MG63 (cell line): ENCODE measurements at regions not wholly inside any gene's neighbourhood (a gene's known extent, or its start where the extent isn't known, plus 50 kb on each side); places are given as distances from the start of the nearest gene placed in this dataset.
A peak's percentile ranks its signal among the peaks of the same experiment; 100 is the strongest.

Source experiments
- DNase-seq: peaks from one replicate; pipeline ENCODE4 v3.0.0-alpha.2; 2020
- H3K27me3 ChIP-seq: fragments of 250-450 bp; sonication (Bioruptor Pico); 2 replicates; pipeline ENCODE4 v1.5.1; 2020; ENCODE audit warnings: mild to moderate bottlenecking, moderate library complexity
- H3K36me3 ChIP-seq: fragments of 250-450 bp; sonication (Bioruptor Pico); 2 replicates; pipeline ENCODE4 v1.5.1; 2020; ENCODE audit warnings: mild to moderate bottlenecking, moderate library complexity
- H3K4me3 ChIP-seq: fragments of 250-450 bp; sonication (Bioruptor Pico); 2 replicates; pipeline ENCODE4 v1.5.1; 2020; ENCODE audit warnings: mild to moderate bottlenecking, moderate library complexity
- H3K9me3 ChIP-seq: fragments of 250-450 bp; sonication (Bioruptor Pico); 2 replicates; pipeline ENCODE4 v1.5.1; 2020; ENCODE audit warnings: mild to moderate bottlenecking, moderate library complexity

DNA sequence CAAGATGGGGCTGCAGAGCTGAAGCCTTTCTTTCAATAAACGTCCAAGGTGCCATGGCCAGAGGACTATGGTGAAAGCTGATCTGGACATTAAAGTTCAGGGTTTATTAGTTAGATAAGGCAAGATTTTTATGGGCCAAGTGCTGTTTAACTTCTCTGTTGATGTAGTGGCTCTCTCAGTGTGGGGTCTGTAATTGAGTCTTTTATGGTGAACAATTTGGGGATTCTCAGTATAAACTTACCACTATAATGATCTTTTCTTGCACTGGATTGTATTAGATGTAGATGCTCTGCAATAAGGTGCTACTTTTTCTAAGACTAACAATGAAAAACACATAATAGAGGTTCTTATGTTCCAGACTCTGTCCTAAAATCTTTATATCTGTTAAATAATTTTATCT, 190.1 kb upstream of the KLF12 start:
- H3K9me3 ChIP-seq, result no peaks in the 10 kb centered on the region

GRCh38 chr13:74322562-74322961, 188.4 kb upstream of the KLF12 start:
- no peak for DNase-seq

More for the DNA sequence above, 190.1 kb upstream of the KLF12 start:
- no peaks in the 10 kb centered on the region for H3K27me3 ChIP-seq
- H3K36me3 ChIP-seq, result no peaks in the 10 kb centered on the region
- no peak overlapping the region for H3K4me3 ChIP-seq
- DNase-seq, result no peak

DNA sequence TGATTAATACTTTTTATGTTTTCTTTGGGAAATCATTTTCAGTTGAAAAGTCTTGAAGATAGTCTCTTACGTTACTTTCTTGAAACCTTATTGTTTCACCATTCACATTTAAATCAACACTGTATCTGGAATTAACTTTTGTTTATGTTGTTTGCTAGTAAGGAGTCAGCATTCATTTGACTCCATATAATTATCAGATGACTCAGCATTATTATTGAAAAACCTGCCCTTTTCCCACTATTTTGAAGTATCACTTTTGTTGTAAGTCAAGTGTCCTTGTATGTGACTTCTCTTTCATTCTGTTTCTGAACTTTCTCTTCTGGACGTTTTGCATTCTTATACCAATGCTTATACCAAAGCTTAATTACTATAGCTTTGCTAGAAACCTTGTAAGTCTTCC, 186.1 kb upstream of the KLF12 start:
- Histone ChIP-seq H3K9me3 (no peaks in the 10 kb centered on the region), H3K27me3 (no peaks in the 10 kb centered on the region), H3K36me3 (no peaks in the 10 kb centered on the region), H3K4me3 (no peak overlapping the region)
- no peak for DNase-seq

More at GRCh38 chr13:74322562-74322961, 188.4 kb upstream of the KLF12 start:
- no peak overlapping the region for H3K4me3 ChIP-seq
- H3K9me3 ChIP-seq, result no peaks in the 10 kb centered on the region
- no peaks in the 10 kb centered on the region for H3K27me3 ChIP-seq
- no peaks in the 10 kb centered on the region for H3K36me3 ChIP-seq

DNA sequence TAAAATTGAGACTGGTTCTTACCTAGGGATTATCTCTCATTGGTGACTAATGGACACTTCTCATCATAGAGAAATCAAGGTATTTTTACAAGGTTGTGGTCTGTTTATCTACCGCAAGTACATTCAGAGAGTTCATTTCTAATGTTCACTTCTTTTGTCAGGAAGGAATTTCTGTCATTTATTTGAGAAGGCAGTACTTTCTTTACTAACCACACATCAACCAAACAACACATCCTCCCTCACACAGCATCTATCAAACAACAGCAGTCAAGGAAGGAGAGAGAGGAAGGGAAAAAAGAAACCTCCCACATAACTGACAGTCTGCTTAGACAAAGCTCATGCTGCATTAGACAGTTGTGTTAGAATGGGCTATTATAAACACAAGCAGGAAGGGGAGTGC, 182.3 kb upstream of the KLF12 start:
- no peaks in the 10 kb centered on the region for H3K9me3 ChIP-seq
- no peak overlapping the region for H3K4me3 ChIP-seq
- H3K27me3 ChIP-seq, result no peaks in the 10 kb centered on the region
- no peaks in the 10 kb centered on the region for H3K36me3 ChIP-seq
- DNase-seq, result no peak

- H3K9me3 ChIP-seq, result no peaks in the 10 kb centered on the region
- no peaks in the 10 kb centered on the region for H3K27me3 ChIP-seq
- H3K4me3 ChIP-seq, result no peak overlapping the region
- H3K36me3 ChIP-seq, result no peaks in the 10 kb centered on the region
- no peak for DNase-seq
Observed at GRCh38 chr13:74306496-74306895, 172.3 kb upstream of the KLF12 start.

DNA sequence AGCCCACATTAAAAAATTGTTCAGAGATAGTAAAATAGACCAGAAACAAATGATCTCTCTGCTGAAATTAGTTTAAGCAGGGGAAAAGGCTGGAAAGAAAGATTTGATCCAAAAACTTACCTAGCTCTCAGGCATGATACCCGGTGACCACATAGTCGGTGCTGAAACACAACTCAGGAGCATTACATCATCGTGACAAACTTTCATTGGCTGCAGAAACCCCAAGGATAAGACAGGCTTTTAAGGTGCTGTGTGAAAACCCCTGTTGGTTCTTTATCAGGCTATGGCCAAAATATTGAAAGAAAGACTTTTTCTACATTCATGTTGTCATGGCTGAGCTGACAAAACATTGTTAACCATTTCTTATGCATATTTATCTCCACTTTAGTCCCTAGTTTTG, 171.7 kb upstream of the KLF12 start:
- DNase-seq, result no peak
- Histone ChIP-seq H3K27me3 (no peaks in the 10 kb centered on the region), H3K36me3 (no peaks in the 10 kb centered on the region), H3K9me3 (no peaks in the 10 kb centered on the region), H3K4me3 (no peak overlapping the region)

DNA sequence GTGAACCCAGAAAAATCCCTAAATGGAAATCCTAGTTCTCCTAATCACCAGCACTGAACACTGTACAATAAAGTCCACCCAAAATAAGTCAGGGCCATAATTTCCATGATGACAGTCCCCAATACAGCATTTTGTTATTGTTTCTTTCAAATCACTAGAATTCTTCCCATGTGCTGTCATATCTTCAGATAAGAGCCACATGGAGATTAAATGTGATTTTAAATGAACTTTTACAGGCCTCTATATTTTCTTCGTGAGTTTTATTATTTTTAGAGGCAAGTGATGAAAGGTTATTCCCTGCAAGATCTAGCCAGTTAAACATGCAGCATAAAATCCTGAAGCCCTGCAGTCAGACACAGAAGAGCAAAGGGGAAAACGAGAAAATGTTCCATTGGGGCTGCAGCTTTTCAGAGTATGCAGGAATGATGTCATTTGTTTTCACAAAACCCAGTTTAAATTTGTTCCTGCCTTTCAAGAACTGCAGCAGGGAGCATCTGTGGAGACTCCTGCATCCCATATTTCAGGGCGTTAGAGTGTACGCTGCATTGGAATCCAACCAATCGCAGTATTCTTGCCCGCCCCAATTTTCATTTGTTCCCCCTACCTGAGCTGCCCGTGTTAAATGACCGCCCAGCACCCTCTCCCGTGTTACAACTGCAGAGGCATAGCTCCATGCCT, 167.2 kb upstream of the KLF12 start:
- no peaks in the 10 kb centered on the region for H3K27me3 ChIP-seq
- DNase-seq, result no peak
- no peaks in the 10 kb centered on the region for H3K36me3 ChIP-seq
- no peak overlapping the region for H3K4me3 ChIP-seq
- no peaks in the 10 kb centered on the region for H3K9me3 ChIP-seq

- no peak overlapping the region for H3K4me3 ChIP-seq
- no peak for DNase-seq
- H3K36me3 ChIP-seq, result no peaks in the 10 kb centered on the region
- no peaks in the 10 kb centered on the region for H3K27me3 ChIP-seq
- H3K9me3 ChIP-seq, result no peaks in the 10 kb centered on the region
Observed at GRCh38 chr13:74300162-74300561, 166.0 kb upstream of the KLF12 start.

DNA sequence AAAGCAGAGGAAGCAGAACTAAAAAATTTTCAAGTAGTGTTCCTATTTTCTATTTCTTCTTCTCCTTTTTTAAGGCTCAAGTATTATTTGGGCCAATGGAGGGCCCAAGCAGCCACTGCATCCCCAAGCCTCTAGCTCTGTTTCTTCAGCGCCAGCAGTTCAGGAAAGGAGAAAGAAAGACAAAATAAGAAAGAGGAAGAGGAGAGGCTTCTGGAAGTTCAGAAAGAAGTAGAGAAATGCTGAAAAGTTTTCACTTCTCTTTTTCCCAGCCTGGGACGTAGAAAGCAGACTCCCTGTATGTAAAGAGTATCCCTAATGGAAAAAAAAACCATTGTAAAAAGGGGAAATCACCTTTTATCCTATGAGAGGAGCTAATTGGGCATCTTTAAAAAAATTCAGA, 165.5 kb upstream of the KLF12 start:
- H3K9me3 ChIP-seq, result no peaks in the 10 kb centered on the region
- no peaks in the 10 kb centered on the region for H3K27me3 ChIP-seq

GRCh38 chr13:74298923-74299322, 164.7 kb upstream of the KLF12 start:
- H3K4me3 ChIP-seq, result no peak overlapping the region
- no peaks in the 10 kb centered on the region for H3K9me3 ChIP-seq
- no peaks in the 10 kb centered on the region for H3K36me3 ChIP-seq
- DNase-seq, result no peak
- no peaks in the 10 kb centered on the region for H3K27me3 ChIP-seq

More for the DNA sequence above, 165.5 kb upstream of the KLF12 start:
- H3K36me3 ChIP-seq, result no peaks in the 10 kb centered on the region
- H3K4me3 ChIP-seq, result no peak overlapping the region
- no peak for DNase-seq

- no peaks in the 10 kb centered on the region for H3K36me3 ChIP-seq
- H3K27me3 ChIP-seq, result no peaks in the 10 kb centered on the region
- DNase-seq, result peak; percentile 9
- H3K9me3 ChIP-seq, result no peaks in the 10 kb centered on the region
- no peak overlapping the region for H3K4me3 ChIP-seq
Observed at GRCh38 chr13:74289861-74290773, 155.9 kb upstream of the KLF12 start.

GRCh38 chr13:74289107-74289506, 154.9 kb upstream of the KLF12 start:
- no peaks in the 10 kb centered on the region for H3K36me3 ChIP-seq
- no peaks in the 10 kb centered on the region for H3K27me3 ChIP-seq
- no peak for DNase-seq
- H3K9me3 ChIP-seq, result no peaks in the 10 kb centered on the region
- no peak overlapping the region for H3K4me3 ChIP-seq

DNA sequence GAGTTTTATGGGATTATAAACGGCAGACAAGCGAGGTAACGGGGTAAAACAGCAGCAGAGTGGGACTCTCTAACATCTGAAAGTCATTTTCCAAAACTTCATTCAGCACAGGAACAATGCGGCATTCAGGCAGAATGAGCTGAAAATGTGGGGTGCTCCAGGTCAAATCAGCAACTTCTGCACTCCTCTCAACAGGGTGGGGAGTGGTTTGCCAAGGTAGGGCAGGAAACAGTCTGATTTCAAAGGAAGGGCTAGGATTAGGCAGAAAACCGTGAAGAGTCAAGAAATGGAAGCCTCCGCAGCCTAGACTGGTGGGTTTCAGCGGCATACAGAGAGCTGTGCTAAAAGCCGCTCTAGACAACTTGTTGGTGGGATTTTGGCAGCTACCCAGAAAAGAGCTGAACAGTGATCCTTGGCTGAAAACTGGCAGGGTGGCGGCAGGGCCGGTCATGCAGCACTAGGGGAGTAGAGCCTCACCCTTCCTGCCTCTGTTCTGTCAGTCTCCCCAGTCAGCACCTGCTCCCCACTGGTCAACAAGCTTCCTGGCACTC, 154.2 kb upstream of the KLF12 start:
- Histone ChIP-seq H3K4me3 (no peak overlapping the region), H3K9me3 (no peaks in the 10 kb centered on the region), H3K27me3 (no peaks in the 10 kb centered on the region), H3K36me3 (no peaks in the 10 kb centered on the region)
- DNase-seq, result no peak

DNA sequence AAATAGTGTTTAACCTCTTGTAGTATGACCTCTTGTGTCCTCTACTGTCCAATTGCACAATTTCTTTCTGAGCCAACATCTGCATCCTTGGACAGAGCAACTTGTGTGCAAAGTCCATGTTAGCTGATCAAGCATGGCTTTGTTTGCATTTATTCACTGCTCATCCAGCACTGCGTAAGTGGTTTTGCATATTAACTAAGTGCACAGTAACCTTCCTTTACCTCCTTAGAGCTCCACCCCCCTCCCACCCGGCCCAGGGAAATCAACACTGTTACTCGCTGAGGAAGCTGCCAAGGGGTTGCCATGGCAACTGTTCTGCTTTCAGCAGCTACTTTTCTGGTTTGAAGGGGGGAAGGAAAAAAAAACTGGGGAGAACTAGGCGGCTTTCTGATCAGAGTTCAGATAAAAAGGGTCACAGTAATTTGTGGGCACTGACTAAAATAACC, 153.5 kb upstream of the KLF12 start:
- no peaks in the 10 kb centered on the region for H3K9me3 ChIP-seq
- no peak overlapping the region for H3K4me3 ChIP-seq
- H3K36me3 ChIP-seq, result no peaks in the 10 kb centered on the region
- DNase-seq, result peak; percentile 46
- H3K27me3 ChIP-seq, result no peaks in the 10 kb centered on the region

DNA sequence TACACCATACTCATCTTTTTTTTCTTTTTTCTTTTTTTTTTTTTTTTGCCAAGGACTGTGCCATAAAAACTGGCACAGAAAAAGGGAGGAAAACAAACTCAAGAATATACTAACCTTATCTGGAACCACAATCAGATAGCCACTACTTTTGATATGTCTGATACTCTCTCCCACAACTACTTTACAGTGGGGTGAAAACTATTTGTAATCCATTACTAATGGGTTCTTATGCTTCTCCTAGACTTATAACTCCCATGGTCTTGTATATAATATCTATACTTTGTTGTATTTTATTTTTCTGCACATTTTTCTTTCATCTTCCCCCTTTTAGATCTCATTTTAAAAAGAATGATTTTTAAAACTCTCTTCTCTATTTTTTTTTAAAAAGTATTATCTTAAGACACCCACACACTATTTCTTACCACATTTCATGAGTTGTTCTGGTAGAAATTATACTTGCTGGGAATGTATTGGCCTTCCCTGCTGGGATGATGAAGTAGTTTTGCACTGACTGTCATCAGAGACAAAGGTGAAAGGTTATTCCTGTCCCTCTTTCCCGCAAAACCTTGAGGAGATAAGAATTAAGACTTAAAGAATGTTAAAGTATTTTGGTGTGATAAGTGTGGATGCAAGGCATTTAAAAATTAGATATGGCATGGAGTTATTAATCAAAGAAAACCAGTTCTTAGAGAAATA, 146.7 kb upstream of the KLF12 start:
- no peak overlapping the region for H3K4me3 ChIP-seq
- DNase-seq, result no peak
- H3K27me3 ChIP-seq, result no peaks in the 10 kb centered on the region

DNA sequence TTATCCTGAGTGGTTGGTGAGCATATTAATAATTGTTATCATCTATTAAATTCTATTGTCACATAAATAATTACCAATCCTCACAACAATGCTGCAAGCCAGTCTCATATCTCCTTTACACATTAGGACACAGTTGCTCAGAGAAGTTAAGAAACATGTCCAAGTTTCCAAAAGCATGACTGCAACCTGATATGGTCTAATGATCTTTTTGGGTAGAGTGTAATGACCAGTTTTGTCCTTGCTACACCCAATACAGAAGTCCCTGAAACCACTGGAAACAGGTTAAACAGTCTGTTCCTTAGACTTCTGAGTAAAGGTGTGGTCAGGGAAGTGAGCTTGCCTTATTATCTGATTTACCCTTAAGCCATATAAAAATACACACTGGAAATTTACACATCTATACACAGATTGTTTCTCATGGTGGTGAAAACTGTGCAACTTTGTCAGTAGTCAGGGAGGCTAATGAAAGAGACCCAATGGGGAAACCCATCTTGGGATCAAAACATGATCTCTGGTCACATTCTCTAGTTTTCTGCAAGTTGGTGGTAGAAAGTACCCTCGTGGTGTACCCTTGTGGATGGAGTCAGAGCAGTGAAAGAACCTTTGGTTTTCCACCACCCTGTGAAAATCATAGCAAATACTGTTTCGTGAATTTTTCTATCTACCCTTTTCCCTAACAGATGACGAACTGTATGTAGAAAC, 146.0 kb upstream of the KLF12 start:
- Histone ChIP-seq H3K36me3 (no peaks in the 10 kb centered on the region), H3K9me3 (no peaks in the 10 kb centered on the region), H3K27me3 (no peaks in the 10 kb centered on the region), H3K4me3 (no peak overlapping the region)
- no peak for DNase-seq

More for the DNA sequence above, 146.7 kb upstream of the KLF12 start:
- no peaks in the 10 kb centered on the region for H3K36me3 ChIP-seq
- H3K9me3 ChIP-seq, result no peaks in the 10 kb centered on the region
